HG03354 (cell line): ENCODE measurements at regions not wholly inside any gene's neighbourhood (a gene's known extent, or its start where the extent isn't known, plus 50 kb on each side); places are given as distances from the start of the nearest gene placed in this dataset.
"Not testable (repeated sequence)": the region's sequence is repeated elsewhere in the genome, so short reads cannot be mapped to it uniquely, and the experiment has no call there.

Experiments
- ATAC-seq: cut with Tn5 transposase; IDR thresholded peaks from one replicate; pipeline ENCODE4 v1.9.1; 2021; ENCODE audit warnings: mild to moderate bottlenecking; ENCODE audit not compliant: unreplicated experiment, poor library complexity, severe bottlenecking

DNA sequence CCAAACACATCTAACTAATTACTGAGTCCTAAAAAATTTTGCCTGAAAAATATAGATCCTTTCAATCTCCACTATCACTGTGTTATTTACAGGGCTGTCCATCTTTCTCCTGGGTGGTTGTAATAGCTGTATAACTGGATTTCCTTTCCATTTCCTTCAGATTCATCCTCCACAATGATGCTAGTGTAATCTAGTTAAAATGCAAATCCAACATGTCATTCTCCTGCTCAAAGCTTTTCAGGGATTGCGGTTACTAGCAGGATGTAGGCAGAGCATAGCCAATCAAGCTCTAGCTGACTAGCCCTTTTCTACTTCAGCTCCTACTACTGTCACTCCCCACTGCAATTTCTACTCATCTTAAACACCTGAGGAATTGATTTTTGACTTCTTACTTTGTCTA lies 283.0 kb downstream of the RAB38 start:
- no peak for ATAC-seq

DNA sequence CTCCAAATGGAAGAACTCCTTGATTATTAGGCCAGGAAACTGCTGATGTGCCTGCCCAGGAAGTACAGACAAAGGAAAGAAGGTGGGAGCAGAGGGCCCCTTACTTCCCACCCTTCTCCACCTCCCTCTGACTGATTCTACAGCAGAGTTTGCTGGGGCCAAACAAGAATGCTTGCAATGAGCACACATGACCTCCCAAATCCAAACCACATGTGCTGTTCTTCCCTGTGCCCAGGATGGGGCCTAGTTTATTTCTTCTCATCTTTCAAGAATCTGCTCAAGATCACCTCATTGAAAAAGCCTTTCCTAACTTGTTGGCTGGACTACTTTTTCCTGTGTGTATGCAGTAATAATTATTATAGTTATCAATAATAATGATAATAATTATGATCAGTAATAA lies 286.1 kb downstream of the RAB38 start:
- no peak for ATAC-seq

DNA sequence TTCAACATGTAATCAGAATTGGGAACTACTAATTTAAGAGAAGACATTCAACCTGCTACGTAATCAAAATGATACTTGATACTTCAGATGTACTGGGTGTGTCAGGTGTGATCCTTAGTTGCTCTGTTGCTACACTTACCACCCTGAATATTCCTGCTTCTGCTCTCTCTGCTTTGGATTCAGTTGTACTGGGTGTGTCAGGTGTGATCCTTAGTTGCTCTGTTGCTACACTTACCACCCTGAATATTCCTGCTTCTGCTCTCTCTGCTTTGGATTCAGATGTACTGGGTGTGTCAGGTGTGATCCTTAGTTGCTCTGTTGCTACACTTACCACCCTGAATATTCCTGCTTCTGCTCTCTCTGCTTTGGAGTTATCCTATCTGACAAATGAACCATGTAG lies 290.2 kb downstream of the RAB38 start:
- not testable (repeated sequence) for ATAC-seq

- ATAC-seq: no peak
Measured at GRCh38 chr11:87879118-87879517, 296.1 kb downstream of the RAB38 start.

- ATAC-seq: no peak
Measured at GRCh38 chr11:87878373-87878825, 296.8 kb downstream of the RAB38 start.

GRCh38 chr11:87871056-87871455 lies 304.2 kb downstream of the RAB38 start:
- ATAC-seq: no peak

DNA sequence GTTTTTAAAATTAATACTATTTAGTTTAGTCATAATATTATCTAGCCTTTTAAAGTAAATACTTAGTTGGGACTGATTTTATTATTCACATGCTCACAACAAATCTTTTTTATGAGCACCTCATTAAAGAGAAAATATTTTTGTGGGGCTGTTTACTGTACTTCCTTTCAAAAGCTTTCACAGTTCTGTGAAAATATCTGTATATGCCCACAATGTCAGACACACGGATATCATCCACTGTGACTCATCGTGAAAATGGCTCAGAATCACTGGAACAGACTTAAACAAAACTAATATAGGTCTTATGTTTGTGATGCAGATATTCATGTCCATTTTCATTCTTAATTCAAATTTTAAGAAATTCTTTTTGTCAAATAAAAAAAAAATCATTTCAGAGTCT lies 305.2 kb downstream of the RAB38 start:
- no peak for ATAC-seq

DNA sequence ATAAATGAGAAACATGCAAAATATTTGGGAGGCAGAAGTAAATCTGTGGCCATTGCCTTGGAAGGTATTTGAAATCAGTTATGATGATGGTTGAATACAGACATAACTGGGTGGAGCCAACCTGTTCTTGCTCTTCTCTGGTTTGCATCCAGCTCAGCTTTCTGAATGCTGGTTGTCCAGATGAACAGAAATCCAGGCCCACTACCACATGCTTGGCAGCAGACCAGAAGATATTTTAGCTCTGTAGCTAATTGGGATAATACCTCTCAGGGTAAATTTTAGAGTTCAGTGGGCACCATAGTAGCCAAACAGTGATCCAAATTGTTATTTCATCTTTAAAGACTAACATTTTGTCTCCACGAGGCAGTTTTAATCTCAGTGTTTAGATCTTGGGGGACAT lies 308.3 kb downstream of the RAB38 start:
- ATAC-seq: no peak

DNA sequence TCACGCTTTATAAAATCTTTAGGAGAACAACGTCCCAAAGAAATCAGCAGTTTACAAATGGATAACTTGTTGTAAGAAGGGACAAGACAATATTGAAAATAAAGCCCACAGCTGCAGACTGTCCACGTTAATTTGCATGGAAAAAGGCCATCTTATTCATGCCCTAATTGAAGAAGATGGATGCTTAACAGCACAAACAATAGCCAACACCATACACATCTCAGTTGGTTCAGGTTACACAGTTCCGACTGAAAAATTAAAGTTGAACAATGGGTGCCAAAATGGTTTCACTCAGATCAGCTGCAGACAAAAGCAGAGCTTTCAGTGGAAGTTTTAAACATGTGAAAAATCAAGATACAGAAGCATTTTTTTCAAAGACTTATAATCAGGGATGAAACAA lies 314.2 kb downstream of the RAB38 start:
- no peak for ATAC-seq

GRCh38 chr11:87859636-87860035 lies 315.6 kb downstream of the RAB38 start:
- ATAC-seq: no peak

GRCh38 chr11:87851827-87852226 lies 323.4 kb downstream of the RAB38 start:
- no peak for ATAC-seq

DNA sequence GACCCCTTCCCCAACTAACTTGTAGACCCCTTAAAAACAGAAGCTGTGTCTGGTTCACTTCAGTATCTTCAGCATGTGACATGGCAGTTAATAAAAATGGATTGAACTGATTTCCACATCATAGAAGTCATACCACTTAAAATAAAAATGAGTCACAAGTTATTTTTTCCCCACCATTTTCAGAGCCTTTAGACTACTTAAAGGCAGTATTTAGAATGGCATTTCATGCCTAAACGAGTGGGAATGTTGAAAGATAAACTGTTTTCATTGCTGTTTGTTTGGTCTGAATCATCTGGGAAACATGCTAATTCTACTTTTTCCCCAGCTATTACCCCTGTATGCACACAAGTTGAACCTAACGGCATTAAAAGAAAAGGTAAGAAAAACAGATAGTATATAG lies 324.0 kb downstream of the RAB38 start:
- no peak for ATAC-seq

DNA sequence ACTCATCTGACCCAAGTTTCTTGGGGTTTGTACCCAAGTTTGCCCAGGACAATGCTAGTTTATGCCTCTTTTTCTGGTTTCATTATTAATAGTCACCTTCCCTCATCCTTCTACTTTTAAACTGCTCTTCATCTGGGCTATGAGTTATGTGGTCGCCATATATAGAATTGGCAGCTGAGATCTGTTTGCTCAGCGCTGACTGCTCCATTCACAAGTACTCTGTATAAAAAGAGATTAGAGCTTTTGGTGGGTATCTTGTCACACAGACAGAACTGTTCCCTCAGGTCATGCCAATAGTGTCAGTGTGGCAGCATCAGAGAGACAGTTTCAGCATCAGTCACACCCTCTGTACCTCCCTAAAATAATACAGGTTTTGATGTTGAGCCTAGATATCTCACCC lies 326.0 kb downstream of the RAB38 start:
- no peak for ATAC-seq

DNA sequence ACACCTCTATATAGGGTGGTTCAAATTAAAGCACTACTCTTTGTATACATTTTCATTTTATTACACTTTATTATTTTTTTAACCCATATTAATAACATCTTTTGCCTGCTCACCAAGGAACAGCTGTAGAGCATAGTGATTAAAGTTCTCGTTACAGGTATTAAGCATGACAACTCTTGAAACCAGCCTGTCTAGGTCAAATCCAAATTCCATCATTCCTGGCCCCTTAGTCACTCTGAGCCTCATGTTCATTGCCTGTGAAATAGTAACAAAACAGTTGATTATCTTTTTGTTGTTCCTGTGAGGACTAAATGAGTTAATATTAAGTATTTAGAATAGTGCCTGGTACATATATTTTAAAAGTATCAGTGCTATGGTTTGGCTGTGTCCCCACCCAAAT lies 334.5 kb downstream of the RAB38 start:
- no peak for ATAC-seq

DNA sequence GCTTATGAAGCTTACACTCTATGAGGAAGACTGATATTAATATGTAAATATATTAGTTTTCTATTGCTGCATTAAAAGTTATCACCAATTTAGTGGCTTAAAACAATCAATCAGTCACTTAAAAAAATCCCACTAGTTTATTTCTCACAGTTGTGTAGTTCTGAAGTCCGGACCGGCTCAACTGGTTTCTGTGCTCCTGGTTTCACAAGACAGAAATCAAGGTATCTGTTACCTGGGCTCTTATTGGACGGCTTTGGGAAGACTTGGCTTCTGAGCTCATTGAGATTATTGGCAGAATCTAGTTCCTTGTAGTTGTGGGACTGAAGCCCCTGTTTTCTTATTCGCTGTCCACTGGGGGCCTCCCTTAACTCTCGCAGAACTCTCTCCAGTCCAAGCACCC lies 343.0 kb downstream of the RAB38 start:
- no peak for ATAC-seq

DNA sequence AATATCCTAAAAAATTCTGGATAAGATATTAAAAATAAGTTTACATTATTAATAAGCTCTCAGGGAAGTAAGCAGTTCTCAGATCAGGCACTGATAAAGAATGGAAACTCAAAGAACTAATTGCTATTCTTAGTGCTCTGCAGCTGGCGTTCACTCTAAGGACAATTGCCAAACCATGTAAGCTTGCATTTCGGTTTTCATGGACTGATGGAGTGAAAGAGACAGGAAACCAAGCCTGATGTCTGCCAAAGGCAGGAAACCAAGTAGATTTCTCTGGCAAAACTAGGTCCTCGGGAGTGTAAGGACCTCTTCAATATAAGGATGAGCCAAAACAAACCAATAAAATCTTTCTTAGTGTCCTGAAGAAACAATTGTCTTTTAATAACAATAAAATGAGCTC lies 355.2 kb downstream of the RAB38 start:
- ATAC-seq: no peak

DNA sequence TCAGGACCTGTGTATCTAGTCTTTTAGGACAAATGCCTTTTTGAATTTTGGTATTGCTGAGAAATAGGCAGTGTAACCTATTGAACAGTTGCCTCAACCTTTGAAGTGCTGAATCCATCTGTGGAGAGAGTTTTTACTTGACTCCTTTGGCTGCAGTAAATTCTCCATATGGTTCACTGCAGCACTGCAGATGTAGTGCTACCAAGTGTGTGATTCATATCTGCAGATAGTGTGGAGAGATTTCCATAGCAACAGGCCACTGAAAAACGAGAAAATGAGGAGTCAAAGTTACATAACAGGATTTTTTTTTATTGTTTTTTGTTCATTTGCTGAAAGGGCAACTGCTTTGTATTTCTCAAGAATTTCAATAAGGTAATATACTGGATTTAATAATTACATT lies 356.1 kb downstream of the RAB38 start:
- ATAC-seq: no peak

DNA sequence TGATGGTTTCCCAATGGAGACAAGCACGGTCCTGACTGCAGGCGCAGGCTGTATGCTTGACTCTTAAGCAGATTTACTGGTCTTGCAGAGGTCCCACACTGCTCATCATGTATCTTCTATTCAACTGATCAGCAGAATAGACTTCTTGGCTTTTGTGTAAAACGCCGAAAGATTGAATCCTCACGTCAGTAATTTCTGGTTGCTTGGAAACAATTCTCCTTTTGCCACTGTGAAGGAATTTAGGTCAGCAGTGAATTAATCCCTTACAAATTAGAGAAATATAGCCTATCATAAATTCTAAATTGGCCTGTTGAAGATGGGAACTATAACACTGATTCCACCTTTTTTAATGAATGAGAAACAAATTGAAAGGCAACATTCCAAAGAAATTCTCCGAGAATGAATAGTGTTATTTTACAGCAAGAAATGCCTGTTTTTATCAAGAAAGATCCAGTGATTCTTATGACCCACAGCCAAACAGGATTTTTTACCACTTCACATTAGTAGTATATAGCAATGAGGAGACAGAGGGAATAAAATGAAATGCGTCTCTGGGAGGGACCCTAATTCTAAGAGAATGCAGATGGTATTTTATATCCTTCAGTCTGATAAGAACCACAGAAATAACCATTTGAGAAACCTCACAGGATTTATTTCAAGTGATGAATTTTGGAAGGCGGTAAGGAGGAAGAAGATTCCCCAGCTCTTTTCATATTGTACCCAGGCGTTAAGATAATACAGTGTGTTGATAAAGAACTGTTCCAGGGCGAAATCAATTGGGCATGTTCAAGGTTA lies 362.5 kb downstream of the RAB38 start:
- no peak for ATAC-seq

GRCh38 chr11:87810486-87810885 lies 364.8 kb downstream of the RAB38 start:
- ATAC-seq: no peak

DNA sequence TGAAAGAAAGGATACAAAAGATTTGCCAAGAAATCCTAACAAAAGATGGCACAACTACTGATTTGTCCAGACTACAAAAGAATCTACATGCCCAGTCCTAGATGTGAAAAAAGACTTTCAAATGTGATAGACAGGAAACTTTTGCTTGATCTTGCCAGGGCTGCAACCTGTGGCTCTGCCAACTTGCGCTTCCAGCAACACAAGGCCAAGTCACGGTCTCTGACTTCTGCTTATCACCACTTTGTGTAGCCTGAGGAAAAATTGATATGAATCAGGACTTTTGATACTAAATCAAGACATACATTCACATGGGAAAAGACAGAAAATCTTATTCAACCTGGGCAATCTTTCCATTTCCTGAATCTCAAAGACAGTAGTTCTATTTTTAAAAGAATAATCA lies 366.0 kb downstream of the RAB38 start:
- ATAC-seq: no peak

- ATAC-seq: no peak
Measured at GRCh38 chr11:87804176-87804575, 371.1 kb downstream of the RAB38 start.

DNA sequence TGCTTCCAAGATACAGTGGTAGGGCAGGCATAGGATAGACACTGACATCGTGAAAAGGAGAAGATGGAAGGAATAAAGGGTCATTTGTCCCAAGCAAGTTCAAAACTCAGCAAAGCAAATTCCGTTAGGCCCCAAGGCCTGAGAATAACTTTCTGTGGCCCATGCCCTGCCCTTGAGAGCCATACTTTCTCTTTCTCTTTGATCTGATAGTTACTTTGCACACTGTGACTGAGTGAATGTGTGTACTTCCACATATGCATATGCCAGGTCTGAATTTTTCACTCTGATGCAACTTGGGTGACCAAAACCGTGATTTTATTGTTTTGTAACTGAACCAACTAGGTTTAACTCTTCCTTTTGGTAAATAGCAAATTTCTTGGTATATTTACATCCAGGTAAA lies 371.5 kb downstream of the RAB38 start:
- ATAC-seq: no peak
